T-helper 9 cell (primary cell): ENCODE measurements at regions not wholly inside any gene's neighbourhood (a gene's known extent, or its start where the extent isn't known, plus 50 kb on each side); places are given as distances from the start of the nearest gene placed in this dataset.

ENCODE experiments used
- DNase-seq: peaks from one replicate; pipeline ENCODE4 v3.0.0-alpha.2; 2020

DNA sequence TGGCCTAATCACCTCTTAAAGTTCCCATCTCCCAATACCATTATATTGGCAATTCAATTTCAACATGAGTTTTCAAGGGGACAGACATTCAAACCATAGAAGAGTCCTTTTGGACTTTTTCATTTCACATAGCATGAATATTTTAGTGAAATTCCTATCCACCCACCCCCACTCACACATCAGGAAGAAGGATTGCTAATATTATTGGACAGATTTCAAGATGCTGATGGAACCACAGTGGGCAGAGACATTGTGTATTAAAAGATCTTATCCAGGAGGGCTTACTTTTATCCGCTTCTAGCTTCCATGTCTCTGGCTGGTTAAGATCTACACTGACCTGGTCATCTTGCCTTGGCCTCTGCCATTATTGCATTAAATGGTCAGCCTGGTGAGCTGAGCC lies 297.4 kb upstream of the ACVR2A start:
- no peak for DNase-seq

DNA sequence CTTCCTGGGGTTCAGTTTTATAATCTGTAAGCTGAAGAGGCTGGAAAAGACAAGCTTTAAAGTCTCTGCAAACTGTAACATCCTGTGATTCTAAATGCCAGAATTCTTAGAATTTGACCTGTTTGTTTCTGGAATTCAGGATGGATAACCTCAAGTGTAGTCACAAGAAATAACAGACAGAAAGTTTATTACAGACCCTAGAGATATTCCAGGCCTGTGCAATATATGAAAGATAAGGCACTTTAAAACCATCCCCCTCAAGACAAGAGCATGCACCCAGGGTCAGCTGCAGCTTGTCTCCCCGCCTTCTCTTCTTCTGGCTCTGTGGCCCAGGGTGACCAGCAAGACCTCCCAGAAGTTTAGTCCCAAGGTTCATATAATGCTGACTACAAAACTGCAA lies 298.7 kb upstream of the ACVR2A start:
- DNase-seq: no peak

- no peak for DNase-seq
Observed at GRCh38 chr2:147543056-147543455, 301.8 kb upstream of the ACVR2A start.

DNA sequence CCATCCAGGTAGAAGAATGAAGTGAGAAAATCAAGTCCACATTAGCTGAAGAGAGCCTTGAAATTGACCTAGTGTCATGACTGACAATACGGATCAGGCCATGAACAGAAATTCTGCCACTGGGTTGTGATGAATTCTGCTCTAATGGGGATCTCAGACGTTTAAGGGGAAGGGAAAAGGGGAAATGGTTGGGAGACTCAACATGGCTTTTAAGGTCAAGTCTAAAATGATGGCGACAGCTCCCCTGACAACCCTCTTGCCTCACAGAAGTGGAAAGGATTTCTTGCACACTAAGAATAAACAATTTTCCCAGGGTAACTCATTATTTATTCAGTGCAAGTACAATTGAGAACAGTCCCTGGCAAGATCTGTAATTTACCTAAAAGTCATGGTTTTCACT lies 302.5 kb upstream of the ACVR2A start:
- DNase-seq: no peak

DNA sequence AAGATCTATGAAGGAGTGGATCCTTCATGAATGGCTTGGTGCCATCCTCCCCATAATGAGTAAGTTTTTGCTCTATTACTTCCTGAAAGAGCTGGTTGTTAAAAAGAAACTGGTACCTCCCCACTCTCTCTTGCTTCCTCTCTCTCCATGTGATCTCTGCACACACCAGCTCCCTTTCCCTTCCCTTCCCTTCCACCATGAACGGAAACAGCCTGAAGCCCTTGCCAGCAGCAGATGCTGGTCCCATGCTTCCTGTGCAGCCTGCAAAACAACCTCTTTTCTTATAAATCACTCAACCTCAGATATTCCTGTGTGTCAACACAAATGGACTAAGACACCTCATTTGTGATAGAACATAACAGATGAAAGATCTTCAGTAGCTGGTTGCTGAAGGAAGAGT lies 303.5 kb upstream of the ACVR2A start:
- DNase-seq: no peak

- no peak for DNase-seq
Observed at GRCh38 chr2:147538821-147539220, 306.0 kb upstream of the ACVR2A start.

GRCh38 chr2:147538088-147538487 lies 306.7 kb upstream of the ACVR2A start:
- no peak for DNase-seq

GRCh38 chr2:147531269-147531668 lies 313.6 kb upstream of the ACVR2A start:
- no peak for DNase-seq

DNA sequence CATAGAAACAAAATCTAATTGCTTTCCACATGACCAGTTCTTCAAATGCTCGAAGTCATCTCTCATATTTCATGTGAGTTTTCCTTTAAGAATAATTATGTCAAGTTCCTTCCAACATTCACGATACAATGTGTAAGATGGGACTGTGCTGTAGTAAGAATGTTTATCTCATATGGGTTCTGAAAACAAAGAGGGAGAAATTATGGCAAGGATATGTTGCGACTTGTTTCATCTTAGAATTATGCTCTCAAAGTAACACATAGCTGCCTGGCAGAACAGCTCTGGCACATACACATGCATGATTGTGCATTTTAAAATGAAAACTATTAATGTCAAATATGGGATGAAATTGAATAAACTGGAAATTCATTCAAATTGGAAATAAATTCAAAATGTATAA lies 314.8 kb upstream of the ACVR2A start:
- no peak for DNase-seq

DNA sequence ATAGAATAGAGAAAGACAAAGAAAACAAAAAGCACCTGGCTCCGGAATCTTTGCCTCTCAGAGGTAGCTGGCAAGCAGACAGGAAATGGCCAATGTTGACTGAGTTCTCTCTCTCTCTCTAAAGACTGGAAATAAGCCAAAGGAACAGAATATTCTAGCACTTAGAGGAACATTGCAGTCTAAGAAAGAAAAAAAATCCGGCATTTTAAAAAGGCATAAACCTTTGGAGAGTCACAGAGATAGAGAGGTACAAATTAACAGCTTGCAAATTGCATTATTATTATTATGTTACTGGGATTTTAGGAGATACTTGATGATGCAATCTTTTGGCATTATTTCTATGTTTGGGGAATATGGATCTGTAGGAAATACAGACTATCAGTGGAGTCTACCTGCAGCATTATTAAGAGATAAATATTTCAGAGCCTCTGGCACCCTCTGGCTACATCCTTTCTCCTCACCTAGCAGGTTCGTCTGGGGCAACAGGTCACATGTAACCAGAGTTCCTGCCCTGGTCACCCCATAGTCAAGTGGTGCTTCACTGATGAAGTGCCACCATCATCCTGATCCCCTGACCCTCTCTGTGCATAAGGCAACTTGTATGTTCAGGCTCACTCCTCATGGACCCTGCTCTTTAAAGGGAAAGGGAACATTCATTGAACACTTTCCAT lies 318.9 kb upstream of the ACVR2A start:
- DNase-seq: no peak

GRCh38 chr2:147524912-147525311 lies 319.9 kb upstream of the ACVR2A start:
- no peak for DNase-seq

DNA sequence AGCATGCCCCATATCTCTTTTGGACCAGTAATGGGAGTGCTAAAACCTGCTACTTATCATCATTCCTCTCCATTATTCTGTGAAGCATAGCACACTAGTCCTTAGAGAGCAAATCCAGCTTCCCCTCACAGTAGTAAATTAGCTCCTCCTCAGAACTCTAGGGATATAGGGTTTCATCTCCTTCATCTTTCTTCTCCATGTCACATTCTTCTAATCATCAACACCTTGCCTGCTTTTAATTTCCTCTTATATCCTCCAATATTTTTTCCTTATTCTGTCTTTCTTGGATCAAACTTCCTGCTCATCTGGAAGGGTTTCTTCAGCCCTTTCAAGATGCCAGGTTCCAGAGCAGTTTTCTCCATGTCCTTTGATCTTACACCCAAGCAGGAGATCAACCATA lies 321.4 kb upstream of the ACVR2A start:
- DNase-seq: no peak

DNA sequence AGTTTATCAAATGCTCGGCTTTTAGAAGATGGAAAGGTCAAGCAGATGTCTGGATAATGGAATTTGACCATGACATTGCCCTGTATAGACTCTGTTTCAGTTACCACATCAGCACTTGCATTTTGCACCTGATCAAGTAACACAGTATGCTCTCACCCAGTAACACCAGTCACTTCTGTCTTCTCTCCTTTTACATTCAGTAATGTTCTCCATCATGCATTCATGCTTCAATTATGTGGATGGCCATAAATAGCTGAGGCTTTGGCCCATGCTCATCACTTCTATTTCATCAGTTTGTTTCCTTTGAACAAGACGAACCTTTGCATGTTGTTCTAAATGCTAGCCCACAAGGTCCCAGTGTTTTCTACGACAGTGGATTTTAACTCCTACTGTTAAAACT lies 322.9 kb upstream of the ACVR2A start:
- no peak for DNase-seq

DNA sequence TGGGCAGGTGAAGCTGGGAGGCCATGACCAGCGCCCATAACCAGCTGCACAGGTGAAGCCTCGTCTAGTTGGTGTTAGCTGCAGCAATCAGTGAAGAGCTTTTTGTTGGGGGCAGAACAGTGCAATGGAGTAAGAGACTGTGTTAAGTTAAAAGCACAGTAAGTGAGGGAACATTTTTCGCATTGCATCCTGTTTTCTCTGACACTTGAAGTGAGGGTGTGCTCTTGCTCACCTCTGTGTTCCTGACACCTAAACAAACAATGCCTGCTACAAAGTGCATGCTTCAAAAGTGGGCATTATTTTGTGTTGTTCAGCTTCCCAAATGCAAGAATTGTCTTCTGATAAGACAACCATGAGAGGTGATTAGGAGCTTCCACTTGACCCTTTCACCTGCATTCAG lies 324.0 kb upstream of the ACVR2A start:
- DNase-seq: no peak

GRCh38 chr2:147519178-147519577 lies 325.7 kb upstream of the ACVR2A start:
- DNase-seq: no peak

DNA sequence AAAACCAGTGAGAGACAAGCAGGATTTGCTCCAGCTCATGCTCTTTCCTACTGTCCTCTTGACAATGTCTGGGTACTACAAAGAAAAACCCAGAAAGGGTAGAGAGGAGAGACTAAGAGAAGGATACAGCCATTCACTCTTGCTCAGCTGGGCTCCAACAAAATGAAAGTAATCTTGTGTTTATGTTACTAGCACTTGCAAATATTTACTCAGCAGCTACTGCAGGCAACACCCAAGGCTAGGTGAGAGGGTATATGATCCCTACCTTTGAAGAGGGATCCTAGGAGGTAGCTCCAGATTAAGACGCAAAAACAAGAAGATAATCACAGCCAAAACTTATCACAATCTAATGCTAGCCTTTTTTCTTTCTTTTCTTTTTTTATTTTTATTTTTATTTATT lies 329.6 kb upstream of the ACVR2A start:
- DNase-seq: no peak

- no peak for DNase-seq
Observed at GRCh38 chr2:147512206-147512605, 332.6 kb upstream of the ACVR2A start.

DNA sequence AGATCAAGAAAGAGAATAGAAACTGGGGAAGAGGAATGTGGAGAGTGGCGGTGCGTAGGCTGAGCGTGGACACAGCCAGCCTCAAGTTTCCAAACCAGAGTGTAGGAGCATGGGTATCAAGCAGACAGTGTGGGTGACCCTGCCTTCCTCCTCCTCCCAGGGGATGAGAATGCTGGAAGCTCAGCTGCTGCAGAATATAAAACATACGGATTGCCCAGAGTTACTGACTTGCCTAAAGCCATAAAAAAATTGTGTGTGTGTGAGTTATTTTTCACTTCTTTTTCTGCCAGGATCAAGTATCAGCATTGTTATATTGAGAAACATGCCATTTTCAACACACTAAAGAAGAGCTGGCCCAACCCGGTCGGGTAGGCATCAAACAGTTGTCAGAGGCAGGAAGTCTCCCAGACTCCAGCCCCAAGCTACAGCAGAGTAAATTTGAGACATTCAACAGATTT lies 333.3 kb upstream of the ACVR2A start:
- DNase-seq: no peak

DNA sequence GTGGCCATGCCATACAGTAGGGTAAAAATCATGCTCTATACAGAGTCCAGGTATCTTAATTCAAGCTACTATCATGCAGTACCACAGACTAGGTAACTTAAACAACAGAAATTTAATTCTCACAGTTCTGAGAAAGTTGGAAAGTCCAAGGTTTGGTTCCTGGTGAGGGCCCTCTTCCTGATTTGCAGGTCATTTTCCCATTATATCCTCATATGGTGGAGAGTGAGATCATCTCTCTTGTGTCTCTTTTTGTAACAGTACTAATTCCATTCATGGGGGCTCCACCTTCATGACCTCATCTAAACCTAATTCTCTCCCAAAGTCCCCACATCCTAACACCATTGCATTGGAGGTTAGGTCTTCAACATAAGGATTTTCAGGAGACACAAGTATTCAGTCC lies 335.0 kb upstream of the ACVR2A start:
- no peak for DNase-seq

- no peak for DNase-seq
Observed at GRCh38 chr2:147506889-147507288, 337.9 kb upstream of the ACVR2A start.

- no peak for DNase-seq
Observed at GRCh38 chr2:147502711-147503290, 342.0 kb upstream of the ACVR2A start.

GRCh38 chr2:147501968-147502367 lies 342.9 kb upstream of the ACVR2A start:
- DNase-seq: no peak

DNA sequence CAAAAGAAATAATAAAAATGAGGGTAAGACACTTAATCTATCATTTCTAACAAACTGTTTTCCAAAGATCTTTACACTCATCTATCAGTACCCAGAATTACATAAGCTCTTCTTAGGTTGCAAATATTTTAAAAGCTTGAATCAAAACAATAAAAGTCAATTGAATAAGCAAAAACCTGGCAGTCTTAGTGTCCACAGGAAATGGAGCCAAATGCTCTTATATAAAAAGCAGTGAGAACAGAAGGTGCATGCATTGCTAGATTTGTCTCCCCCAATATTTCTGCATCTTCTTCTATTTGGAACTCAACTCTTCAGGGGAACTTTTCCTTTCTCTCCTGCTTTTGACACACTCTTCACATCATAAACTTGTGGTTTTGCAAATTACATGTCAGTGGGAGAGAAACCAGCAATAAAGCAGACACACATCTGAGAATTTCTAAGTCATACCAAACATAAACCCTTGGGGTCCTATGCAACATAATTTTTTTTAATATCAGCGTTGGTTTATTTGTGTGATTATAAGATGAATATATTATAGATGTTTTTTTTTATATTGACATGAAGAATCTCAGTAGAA lies 343.9 kb upstream of the ACVR2A start:
- DNase-seq: no peak

DNA sequence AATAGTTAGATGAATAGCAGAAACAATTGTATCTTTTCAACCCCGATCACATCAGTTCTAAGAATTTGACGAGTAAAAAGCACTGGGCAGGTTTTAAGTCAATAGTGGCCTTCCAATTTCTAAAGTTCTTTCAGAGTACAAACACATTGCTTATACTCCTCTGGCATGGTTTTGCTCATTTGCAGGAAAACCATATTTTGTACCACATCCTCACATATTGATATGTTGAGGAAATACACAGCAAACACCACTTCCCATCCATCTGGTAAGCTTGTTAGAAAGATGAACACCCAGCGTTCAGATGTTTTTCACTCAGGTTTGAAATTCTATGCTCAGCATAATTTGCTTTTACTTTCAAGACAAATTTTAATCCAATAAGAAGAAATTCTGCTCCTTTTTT lies 344.6 kb upstream of the ACVR2A start:
- no peak for DNase-seq

DNA sequence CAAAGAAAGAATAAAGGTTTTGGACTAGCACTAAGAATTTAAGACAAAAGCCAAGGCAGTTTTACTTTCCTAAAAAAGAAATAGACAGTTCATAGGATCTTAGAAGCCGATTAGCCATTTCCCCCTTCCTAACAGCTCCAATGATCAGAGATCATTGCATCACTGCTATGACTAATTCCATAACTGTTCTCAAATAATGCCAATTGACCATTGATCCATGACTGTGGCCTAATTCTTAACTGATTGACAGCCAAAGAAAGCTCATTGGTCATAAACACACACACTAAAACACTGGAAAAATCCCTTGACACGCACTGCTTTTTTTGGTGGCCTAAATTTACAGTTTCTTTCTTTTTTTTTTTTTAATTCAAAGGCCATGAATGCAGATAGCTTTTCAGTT lies 345.0 kb upstream of the ACVR2A start:
- DNase-seq: no peak
